Activated naive CD8-positive, alpha-beta T cell treated with anti-CD3 and anti-CD28 coated beads, Interleukin-2, amount 50 U/mL, for 24 hours (primary cell): ENCODE measurements at regions not wholly inside any gene's neighbourhood (a gene's known extent, or its start where the extent isn't known, plus 50 kb on each side); places are given as distances from the start of the nearest gene placed in this dataset.

ENCODE experiments used
- ATAC-seq: fragments of 150-1000 bp; cut with Tn5 transposase; one replicate; pipeline ENCODE4 v1.10.0; 2021
- DNase-seq: peaks from one replicate; pipeline ENCODE4 v3.0.0; 2021
- H3K27ac Mint-ChIP-seq: one replicate; pipeline ENCODE4 v1.8.0; 2021; ENCODE audit warnings: mild to moderate bottlenecking, mixed read lengths
- H3K27me3 Mint-ChIP-seq: one replicate; pipeline ENCODE4 v1.8.0; 2021; ENCODE audit warnings: mixed read lengths
- H3K36me3 Mint-ChIP-seq: one replicate; pipeline ENCODE4 v1.8.0; 2021; ENCODE audit warnings: low read depth, mixed read lengths
- H3K4me1 Mint-ChIP-seq: one replicate; pipeline ENCODE4 v1.8.0; 2021; ENCODE audit warnings: mixed read lengths
- H3K4me3 Mint-ChIP-seq: one replicate; pipeline ENCODE4 v1.8.0; 2021; ENCODE audit warnings: mild to moderate bottlenecking, moderate library complexity, mixed read lengths
- H3K9me3 Mint-ChIP-seq: one replicate; pipeline ENCODE4 v1.8.0; 2021; ENCODE audit warnings: mixed read lengths

DNA sequence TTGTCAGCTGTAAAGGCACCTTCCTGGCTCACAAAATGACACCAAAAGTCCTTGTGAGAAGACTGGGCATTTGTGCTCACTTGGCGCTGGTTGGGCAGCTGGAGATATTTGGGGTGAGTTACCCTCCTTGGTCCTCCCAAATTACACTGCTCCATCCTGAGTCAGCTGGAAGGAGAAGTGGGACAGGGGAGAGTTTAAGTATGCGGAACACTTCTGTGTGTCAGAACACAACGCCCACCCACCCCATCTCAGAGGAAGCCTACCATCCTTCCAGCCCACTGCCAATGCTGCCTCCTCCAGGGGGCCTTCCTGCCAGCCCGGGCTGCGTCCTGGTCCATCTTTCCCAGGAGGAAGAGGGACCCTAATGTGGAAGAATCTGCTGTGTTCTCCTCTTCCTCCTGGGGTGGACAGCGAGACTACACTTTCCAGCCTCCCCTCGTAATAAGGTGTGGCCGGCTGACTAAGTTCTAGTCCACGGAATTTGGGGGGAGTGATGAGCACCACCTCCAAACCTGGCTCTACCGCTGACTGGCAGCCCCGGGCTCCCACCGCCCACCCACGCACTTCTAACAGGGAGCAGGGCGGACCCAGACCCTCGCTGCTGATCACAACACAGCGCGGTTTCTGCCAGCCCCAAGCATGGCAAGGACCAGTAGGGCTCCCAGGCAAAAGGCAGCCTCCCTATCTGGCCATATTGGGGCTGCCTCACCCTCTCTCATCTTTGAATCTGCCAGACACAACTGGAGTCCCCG lies 265.0 kb downstream of the XXYLT1 start:
- H3K27ac Mint-ChIP-seq: no peak overlapping the region

DNA sequence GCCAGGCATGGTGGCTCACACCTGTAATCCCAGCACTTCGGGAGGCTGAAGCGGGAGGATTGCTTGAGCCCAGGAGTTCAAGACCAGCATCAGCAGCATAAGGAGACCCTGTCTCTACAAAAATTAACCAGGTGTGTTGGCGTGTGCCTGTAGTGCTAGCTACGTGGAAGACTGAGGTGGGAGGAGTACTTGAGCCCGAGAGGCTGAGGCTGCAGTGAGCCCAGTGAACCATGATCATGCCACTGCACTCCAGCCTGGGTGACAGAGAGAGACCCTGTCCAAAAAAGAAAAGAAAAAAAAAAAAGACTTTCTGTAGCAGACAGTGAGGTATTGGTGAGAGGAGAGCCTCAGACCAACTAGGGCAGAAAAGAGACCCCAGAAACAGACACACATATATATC lies 263.8 kb downstream of the XXYLT1 start:
- Mint-ChIP-seq H3K4me3 (no peak overlapping the region), H3K9me3 (no peaks in the 10 kb centered on the region), H3K36me3 (no peaks in the 10 kb centered on the region), H3K27me3 (peaks cover 5% of the 10 kb centered on the region), H3K4me1 (peaks cover 3% of the 10 kb centered on the region), H3K27ac (no peak overlapping the region)
- no peak for DNase-seq
- ATAC-seq: no peak

More for the DNA sequence above, 265.0 kb downstream of the XXYLT1 start:
- ATAC-seq (no peak), DNase-seq (no peak)
- no peaks in the 10 kb centered on the region for H3K36me3 Mint-ChIP-seq
- no peak overlapping the region for H3K4me3 Mint-ChIP-seq
- H3K9me3 Mint-ChIP-seq: no peaks in the 10 kb centered on the region
- H3K27me3 Mint-ChIP-seq: peaks cover 5% of the 10 kb centered on the region
- peaks cover 3% of the 10 kb centered on the region for H3K4me1 Mint-ChIP-seq

DNA sequence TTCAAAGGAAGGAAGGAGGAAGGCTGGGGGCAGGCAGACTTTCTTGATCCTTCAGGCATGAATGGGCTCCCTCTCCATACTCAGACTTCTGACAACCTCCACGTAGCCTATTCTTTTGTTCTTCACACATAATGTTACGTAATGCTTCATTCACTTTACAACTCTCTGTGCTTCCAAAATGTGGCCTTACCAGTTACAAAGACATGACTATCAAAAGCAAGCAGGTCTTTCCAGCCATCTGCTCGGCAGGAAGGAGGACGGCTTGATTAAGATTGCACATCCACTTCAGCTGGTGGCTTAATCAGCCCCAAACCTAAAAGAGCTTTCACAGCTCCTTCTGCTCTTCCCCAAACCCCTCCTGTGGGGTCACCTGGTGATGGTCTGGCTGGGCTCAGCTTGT lies 263.2 kb downstream of the XXYLT1 start:
- H3K4me3 Mint-ChIP-seq: no peak overlapping the region
- peaks cover 3% of the 10 kb centered on the region for H3K4me1 Mint-ChIP-seq
- H3K9me3 Mint-ChIP-seq: no peaks in the 10 kb centered on the region
- H3K27ac Mint-ChIP-seq: no peak overlapping the region
- DNase-seq (no peak), ATAC-seq (no peak)
- peaks cover 5% of the 10 kb centered on the region for H3K27me3 Mint-ChIP-seq
- no peaks in the 10 kb centered on the region for H3K36me3 Mint-ChIP-seq

DNA sequence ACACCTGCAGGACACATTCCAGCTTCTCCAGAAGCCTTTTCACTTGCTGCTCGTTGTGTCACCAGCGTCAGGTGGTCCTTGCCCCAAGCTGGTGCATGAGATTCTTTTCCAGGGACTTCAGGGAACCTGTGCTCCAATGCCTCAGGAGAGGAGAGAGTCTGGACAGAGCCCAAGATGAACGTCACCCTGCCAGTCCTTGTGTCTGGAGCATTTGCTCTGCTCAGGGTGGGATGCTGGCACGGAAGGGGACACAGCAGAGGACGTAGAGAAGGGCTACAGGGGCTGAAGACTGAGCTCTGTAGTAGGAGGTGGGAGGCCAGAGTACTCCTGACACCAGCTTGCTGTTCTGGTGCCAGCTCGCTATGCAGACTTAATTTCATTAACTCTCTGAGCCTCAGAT lies 262.1 kb downstream of the XXYLT1 start:
- no peak overlapping the region for H3K4me3 Mint-ChIP-seq
- H3K4me1 Mint-ChIP-seq: no peaks in the 10 kb centered on the region
- no peaks in the 10 kb centered on the region for H3K9me3 Mint-ChIP-seq
- DNase-seq (no peak), ATAC-seq (no peak)
- no peak overlapping the region for H3K27ac Mint-ChIP-seq
- no peaks in the 10 kb centered on the region for H3K36me3 Mint-ChIP-seq
- peaks cover 5% of the 10 kb centered on the region for H3K27me3 Mint-ChIP-seq

DNA sequence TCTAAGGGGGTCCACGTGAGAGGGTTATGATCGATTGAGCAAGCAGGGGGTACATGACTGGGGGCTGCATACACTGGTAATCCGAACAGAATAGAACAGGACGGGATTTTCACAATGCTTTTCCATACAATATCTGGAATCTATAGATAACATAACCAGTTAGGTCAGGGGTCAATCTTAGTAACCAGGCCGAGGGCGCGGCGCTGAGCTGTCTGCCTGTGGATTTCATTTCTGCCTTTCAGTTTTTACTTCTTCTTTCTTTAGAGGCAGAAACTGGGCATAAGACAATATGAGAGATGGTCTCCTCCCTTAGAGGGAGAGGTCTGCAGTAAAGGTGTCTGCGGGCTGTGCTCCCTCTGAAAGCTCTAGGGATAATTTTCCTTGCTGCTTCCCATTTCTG lies 261.3 kb downstream of the XXYLT1 start:
- peaks cover 5% of the 10 kb centered on the region for H3K27me3 Mint-ChIP-seq
- no peaks in the 10 kb centered on the region for H3K4me1 Mint-ChIP-seq
- H3K4me3 Mint-ChIP-seq: no peak overlapping the region
- H3K9me3 Mint-ChIP-seq: no peaks in the 10 kb centered on the region
- H3K36me3 Mint-ChIP-seq: no peaks in the 10 kb centered on the region
- no peak for DNase-seq
- H3K27ac Mint-ChIP-seq: no peak overlapping the region
- ATAC-seq: no peak

DNA sequence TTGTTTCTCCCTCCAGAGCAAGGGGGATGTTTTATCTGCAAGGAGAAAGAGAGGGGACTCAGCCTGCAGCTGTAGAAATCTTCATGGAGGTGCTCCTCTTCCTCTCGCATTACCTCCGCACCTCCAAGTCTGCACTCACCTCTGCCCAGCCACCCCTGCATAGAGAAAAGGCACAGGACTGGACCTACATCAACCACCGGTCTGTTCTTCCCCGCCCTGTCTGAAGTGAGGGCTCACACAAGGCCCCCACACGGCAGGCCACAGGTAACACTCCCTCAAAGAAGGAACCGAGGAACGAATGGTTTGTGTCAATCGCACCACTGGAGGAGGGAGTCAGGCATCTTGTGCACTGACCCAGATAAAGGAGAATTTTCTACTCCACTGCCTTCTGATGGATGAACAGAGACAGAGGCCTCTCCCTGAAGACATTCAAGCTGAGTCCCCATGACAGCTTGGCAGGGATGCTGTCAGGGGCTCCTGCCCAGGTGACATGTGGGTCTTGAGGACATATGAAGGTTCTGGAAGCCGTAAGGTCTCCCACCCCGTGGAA lies 260.3 kb downstream of the XXYLT1 start:
- Mint-ChIP-seq H3K36me3 (no peaks in the 10 kb centered on the region), H3K4me3 (no peak overlapping the region), H3K27ac (no peak overlapping the region), H3K27me3 (peaks cover 5% of the 10 kb centered on the region), H3K9me3 (no peaks in the 10 kb centered on the region), H3K4me1 (peaks cover 5% of the 10 kb centered on the region)
- no peak for DNase-seq
- ATAC-seq: no peak

DNA sequence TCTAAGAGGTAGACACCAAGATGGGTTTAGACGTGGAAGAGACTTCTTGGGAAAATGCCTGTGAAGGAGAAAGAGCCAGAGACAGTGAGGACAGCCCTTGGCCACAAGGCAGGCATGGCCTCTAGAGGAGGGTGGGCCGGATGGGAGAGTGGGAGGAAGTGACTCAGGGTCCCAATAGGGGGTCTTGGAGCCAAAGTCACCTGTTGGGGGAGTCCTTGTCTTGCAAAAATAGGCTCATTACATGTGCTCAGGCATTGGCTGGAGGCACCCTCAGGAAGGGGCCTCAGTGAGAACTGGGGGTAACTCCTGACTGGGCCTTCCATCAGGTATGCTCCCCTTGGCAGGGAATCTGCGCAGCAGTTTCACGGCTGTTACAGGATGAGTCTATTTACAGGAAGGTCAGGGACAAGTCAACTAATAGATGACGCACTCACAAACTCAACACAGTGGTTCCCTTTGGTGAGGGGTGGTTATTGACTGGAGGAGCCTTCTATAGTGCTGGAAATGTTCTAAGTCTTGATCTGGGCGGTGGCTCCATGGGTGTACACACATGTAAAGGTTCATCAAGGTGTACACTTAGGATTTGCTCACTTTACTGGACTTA lies 259.6 kb downstream of the XXYLT1 start:
- no peak overlapping the region for H3K4me3 Mint-ChIP-seq
- no peaks in the 10 kb centered on the region for H3K36me3 Mint-ChIP-seq
- no peak overlapping the region for H3K27ac Mint-ChIP-seq
- H3K9me3 Mint-ChIP-seq: no peaks in the 10 kb centered on the region
- DNase-seq (no peak), ATAC-seq (no peak)
- peaks cover 5% of the 10 kb centered on the region for H3K27me3 Mint-ChIP-seq
- H3K4me1 Mint-ChIP-seq: peaks cover 5% of the 10 kb centered on the region

DNA sequence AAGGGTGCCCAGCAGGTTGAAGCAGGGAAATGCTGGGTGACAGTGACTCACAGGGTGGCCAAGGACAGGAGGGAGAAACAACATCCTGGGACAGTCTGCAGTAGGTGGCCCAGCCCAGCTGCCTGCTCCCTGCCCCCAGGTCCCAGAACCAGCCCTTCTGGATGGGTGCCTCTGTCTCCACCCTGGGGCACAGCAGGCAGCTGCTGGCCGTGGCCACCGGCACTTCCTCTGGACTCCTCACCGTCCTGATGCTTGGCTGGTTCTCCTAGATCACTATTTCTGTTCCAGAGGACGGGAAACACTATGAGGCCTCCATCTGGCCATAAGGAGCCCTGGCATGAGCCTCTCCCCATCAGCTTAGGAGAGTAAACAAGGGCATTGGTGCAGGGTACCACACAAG lies 258.9 kb downstream of the XXYLT1 start:
- Mint-ChIP-seq H3K27ac (no peak overlapping the region), H3K9me3 (no peaks in the 10 kb centered on the region), H3K4me3 (no peak overlapping the region), H3K27me3 (no peaks in the 10 kb centered on the region), H3K36me3 (no peaks in the 10 kb centered on the region), H3K4me1 (peaks cover 5% of the 10 kb centered on the region)
- no peak for DNase-seq
- ATAC-seq: no peak

DNA sequence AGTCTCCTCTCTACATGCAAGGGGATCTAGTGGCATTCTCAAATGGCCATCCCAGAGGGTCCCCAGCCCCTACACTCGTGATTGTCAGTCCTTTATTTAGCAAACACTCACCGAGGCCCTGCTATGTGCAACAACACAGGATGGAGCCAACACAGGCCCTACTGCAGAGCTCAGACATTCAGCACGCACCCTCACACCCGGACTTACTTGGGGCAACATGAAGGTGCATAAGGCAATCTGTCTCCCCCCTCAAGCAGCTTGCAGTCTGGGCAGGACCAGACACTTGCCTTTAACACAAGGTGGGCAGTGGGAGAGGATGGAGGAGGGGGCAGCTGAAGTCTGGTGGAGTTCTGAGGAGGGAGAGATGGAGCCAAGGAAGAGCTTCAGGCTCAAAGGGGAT lies 258.4 kb downstream of the XXYLT1 start:
- no peak overlapping the region for H3K4me3 Mint-ChIP-seq
- ATAC-seq (no peak), DNase-seq (no peak)
- no peaks in the 10 kb centered on the region for H3K36me3 Mint-ChIP-seq
- H3K27me3 Mint-ChIP-seq: no peaks in the 10 kb centered on the region
- H3K9me3 Mint-ChIP-seq: no peaks in the 10 kb centered on the region
- no peak overlapping the region for H3K27ac Mint-ChIP-seq
- peaks cover 5% of the 10 kb centered on the region for H3K4me1 Mint-ChIP-seq

DNA sequence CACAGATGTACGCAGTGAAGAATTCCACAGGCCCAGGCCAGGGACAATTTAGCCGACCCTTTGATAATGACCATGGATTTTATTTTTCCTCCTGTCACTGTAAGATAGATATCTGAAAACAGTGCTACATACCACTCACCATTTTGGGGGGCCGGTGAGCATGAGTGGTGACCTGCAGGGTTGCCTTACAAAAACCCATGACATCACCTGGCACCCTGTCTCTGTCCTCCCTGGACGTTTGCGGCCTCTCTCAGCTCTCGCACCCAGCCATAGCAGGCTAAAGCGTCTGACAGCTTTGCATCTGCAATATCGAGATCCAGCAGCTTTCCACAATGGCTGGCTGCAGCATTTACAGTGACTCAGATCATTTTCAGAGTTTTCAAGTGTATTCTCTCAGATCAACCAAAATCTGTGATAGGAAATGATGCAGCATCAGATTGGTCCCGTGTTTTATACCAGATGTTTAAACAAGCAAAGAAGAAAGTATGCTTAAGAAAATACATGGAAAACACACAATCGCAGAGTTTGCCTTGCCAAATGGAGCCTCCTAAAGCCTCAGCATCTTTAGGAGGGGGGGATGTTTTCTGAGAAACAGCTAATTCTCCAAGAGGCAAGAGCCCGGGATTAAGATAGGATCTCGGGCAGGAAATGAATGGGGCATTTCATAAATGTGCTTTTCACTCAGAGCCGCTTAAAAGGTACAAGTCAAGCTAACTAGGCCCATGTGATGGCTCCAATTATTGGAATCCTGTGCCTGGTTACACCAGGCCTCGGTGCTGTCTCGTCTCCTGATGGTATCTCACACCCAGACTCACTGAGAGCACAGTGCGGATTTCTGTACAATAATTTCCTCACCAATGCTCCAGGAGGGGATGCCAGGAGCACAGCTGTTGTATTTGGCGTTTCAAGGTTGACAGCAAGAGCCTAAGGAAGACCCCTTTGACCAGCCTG lies 257.3 kb downstream of the XXYLT1 start:
- ATAC-seq: no peak
- no peaks in the 10 kb centered on the region for H3K9me3 Mint-ChIP-seq
- DNase-seq: no peak
- no peaks in the 10 kb centered on the region for H3K36me3 Mint-ChIP-seq
- H3K27ac Mint-ChIP-seq: no peak overlapping the region
- H3K27me3 Mint-ChIP-seq: no peaks in the 10 kb centered on the region
- H3K4me1 Mint-ChIP-seq: peaks cover 5% of the 10 kb centered on the region
- H3K4me3 Mint-ChIP-seq: no peak overlapping the region

DNA sequence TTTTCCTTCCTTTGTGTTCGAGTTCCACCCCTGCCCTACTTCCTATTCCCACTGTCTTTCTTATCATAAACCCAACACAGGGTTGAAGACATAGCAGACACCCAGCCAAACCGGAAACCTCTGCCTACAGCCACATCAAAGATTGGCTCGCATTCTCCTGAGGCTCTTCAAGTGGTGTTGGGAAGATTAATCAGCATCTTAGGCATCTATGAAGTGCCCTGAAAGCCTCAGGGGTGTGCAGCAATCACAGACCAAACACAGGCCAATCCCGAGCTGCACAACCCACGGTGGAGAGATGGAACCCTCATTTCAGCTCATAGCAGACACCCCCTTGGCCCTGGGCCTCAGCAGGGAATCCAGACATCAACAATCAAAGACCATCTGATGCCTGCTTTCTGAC lies 255.9 kb downstream of the XXYLT1 start:
- Mint-ChIP-seq H3K36me3 (no peaks in the 10 kb centered on the region), H3K27ac (no peak overlapping the region)
- no peak for ATAC-seq

DNA sequence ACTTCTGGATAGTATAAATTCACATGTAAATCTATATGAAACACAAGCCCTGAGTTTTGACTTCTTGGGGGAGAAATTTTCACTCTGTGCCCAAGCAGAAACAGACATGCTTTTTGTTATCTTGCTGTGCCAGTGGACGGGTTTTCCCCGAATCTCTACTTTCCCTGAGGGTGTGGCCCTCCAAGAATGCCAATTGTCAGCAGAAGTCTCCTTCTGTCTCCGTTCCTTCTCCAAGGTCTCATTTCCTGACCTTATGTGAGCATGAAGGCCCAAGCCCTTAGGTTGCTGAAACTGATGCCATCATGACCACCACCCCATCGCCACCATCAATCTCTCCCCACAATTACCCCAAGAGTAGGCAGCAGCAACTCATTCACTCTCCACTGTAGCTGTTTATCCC lies 253.8 kb downstream of the XXYLT1 start:
- ATAC-seq (no peak), DNase-seq (no peak)
- H3K4me1 Mint-ChIP-seq: peaks cover 5% of the 10 kb centered on the region
- no peak overlapping the region for H3K4me3 Mint-ChIP-seq
- H3K27me3 Mint-ChIP-seq: peaks cover 8% of the 10 kb centered on the region
- H3K36me3 Mint-ChIP-seq: no peaks in the 10 kb centered on the region
- H3K9me3 Mint-ChIP-seq: no peaks in the 10 kb centered on the region
- H3K27ac Mint-ChIP-seq: no peak overlapping the region

More for the DNA sequence above, 255.9 kb downstream of the XXYLT1 start:
- peaks cover 5% of the 10 kb centered on the region for H3K27me3 Mint-ChIP-seq
- H3K9me3 Mint-ChIP-seq: no peaks in the 10 kb centered on the region
- peaks cover 5% of the 10 kb centered on the region for H3K4me1 Mint-ChIP-seq
- DNase-seq: no peak
- H3K4me3 Mint-ChIP-seq: no peak overlapping the region
